ENCODE measurements at regions not wholly inside any gene's neighbourhood (a gene's known extent, or its start where the extent isn't known, plus 50 kb on each side); places are given as distances from the start of the nearest gene placed in this dataset.

- intact Hi-C loops (cut with DNase I): no loop called here
- WGBS, 2 donors: 67 to 78% methylated on average over 5 of the region's 5 CpGs
- Histone ChIP-seq H3K27me3 (no peaks in the 10 kb centered on the region), H3K4me3 (no peak overlapping the region), H3K9me3 (no peaks in the 10 kb centered on the region), H3K4me1 (no peaks in the 10 kb centered on the region), H3K27ac (no peak overlapping the region), H3K36me3 (no peaks in the 10 kb centered on the region)
- DNase-seq: no peak
- TF ChIP-seq, protein P1, sequence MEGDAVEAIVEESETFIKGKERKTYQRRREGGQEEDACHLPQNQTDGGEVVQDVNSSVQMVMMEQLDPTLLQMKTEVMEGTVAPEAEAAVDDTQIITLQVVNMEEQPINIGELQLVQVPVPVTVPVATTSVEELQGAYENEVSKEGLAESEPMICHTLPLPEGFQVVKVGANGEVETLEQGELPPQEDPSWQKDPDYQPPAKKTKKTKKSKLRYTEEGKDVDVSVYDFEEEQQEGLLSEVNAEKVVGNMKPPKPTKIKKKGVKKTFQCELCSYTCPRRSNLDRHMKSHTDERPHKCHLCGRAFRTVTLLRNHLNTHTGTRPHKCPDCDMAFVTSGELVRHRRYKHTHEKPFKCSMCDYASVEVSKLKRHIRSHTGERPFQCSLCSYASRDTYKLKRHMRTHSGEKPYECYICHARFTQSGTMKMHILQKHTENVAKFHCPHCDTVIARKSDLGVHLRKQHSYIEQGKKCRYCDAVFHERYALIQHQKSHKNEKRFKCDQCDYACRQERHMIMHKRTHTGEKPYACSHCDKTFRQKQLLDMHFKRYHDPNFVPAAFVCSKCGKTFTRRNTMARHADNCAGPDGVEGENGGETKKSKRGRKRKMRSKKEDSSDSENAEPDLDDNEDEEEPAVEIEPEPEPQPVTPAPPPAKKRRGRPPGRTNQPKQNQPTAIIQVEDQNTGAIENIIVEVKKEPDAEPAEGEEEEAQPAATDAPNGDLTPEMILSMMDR (IDR thresholded peaks at IDR 0.05): no peak
- TF ChIP-seq POLR2AphosphoS5 (IDR thresholded peaks at IDR 0.05) (no peak), POLR2A (IDR thresholded peaks at IDR 0.05) (no peak), EP300 (IDR thresholded peaks at IDR 0.05) (no peak)
These were observed 646.1 kb upstream of the ACVR2A start for GRCh38 chr2:147198651-147199171.

DNA sequence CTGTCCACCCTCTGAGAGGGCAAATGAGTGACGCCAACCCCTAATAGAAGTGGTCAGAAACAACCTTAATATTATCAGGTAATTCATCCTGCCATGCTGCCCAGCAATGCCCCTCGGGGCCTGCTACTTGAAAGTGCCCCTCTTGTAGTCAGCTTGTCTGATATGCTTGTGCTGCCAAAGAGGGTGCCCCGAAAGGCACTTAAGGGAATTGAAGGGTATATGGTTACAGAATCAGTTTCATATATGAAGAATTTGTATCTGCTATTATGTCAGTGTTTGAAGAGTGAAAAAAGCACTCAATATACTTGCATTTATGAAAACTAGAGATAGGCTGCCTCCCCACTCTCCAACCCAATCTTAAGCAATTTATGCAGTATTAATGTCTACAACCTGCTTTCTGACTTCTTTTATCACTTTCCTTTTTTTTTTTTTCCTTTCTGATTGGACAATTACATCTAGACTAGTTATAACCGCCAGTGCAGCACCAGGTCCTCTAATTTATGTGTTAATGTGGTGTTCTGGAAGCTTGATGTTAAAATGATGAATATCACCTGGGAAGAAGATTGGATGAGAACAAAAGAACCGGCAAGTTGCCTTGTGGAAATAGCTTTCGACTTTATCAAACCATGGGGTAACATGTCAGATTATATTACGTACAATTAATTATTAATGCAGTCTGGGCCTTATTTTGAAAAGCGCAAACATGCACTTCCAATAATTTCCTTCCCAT lies 646.9 kb upstream of the ACVR2A start:
- H3K4me1 ChIP-seq: no peaks in the 10 kb centered on the region
- WGBS, 2 donors: 90 to 91% methylated on average over 8 of the region's 8 CpGs
- no peak overlapping the region for H3K4me3 ChIP-seq

GRCh38 chr2:147182260-147182659 lies 662.6 kb upstream of the ACVR2A start:
- WGBS, 2 donors: 57 to 69% methylated on average over 4 of the region's 4 CpGs
- no peak overlapping the region for H3K27ac ChIP-seq
- intact Hi-C loops (cut with DNase I): no loop called here
- no peak for DNase-seq
- H3K4me1 ChIP-seq: no peaks in the 10 kb centered on the region
- TF ChIP-seq POLR2AphosphoS5 (IDR thresholded peaks at IDR 0.05) (no peak), EP300 (IDR thresholded peaks at IDR 0.05) (no peak), POLR2A (IDR thresholded peaks at IDR 0.05) (no peak)
- TF ChIP-seq, protein P1 (IDR thresholded peaks at IDR 0.05): no peak
- no peaks in the 10 kb centered on the region for H3K36me3 ChIP-seq
- H3K27me3 ChIP-seq: no peaks in the 10 kb centered on the region
- no peak overlapping the region for H3K4me3 ChIP-seq
- H3K9me3 ChIP-seq: no peaks in the 10 kb centered on the region

More for the DNA sequence above, 646.9 kb upstream of the ACVR2A start:
- no peaks in the 10 kb centered on the region for H3K36me3 ChIP-seq
- TF ChIP-seq POLR2A (IDR thresholded peaks at IDR 0.05) (no peak), POLR2AphosphoS5 (IDR thresholded peaks at IDR 0.05) (no peak), EP300 (IDR thresholded peaks at IDR 0.05) (no peak)
- TF ChIP-seq, protein P1 (IDR thresholded peaks at IDR 0.05): no peak
- DNase-seq: no peak
- H3K27me3 ChIP-seq: no peaks in the 10 kb centered on the region
- intact Hi-C loops (cut with DNase I): no loop called here
- H3K9me3 ChIP-seq: no peaks in the 10 kb centered on the region
- no peak overlapping the region for H3K27ac ChIP-seq

DNA sequence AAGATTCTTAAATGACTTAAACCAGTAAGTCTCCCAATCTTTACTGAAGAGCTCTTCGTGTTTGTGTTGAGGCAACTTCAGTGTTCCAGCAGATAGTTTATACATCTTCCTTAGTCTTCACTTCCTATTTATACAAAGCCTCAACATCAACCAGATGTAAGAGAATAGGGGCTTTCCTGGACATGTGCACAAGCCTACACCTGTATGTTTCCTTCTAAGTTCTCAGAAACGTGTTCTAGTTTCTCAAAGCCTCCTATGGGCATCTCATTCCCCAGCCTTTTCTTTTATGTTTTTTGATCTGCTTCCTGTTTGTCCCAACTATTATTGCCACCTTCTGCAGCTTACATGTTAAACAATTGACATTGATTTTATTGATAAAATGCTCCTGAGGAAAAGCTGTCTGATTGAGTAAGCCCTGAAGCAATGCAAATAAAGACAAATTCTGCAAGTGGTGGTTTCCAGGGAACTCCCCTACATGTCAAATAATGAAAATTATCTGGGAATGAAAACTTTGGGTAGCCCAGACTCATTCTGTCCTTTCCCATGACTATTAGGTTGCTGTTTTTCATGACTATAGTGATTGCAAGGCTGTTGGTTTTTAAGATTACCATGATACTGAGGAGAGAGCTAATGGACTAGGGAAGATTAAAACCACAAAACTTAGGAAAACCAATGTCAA lies 663.3 kb upstream of the ACVR2A start:
- WGBS, 2 donors: 77 to 84% methylated on average over 2 of the region's 2 CpGs
- no peaks in the 10 kb centered on the region for H3K27me3 ChIP-seq

More for the DNA sequence above, 663.3 kb upstream of the ACVR2A start:
- Histone ChIP-seq H3K9me3 (no peaks in the 10 kb centered on the region), H3K4me1 (no peaks in the 10 kb centered on the region), H3K36me3 (no peaks in the 10 kb centered on the region), H3K4me3 (no peak overlapping the region), H3K27ac (no peak overlapping the region)
- intact Hi-C loops (cut with DNase I): no loop called here
- no peak for DNase-seq
- no peak for TF ChIP-seq POLR2AphosphoS5 (IDR thresholded peaks at IDR 0.05)
- TF ChIP-seq, protein P1 (IDR thresholded peaks at IDR 0.05): no peak

Measured in sigmoid colon (tissue), 6 donors.